NCI-H146 (cell line): ENCODE measurements at regions not wholly inside any gene's neighbourhood (a gene's known extent, or its start where the extent isn't known, plus 50 kb on each side); places are given as distances from the start of the nearest gene placed in this dataset.
A peak's percentile ranks its signal among the peaks of the same experiment; 100 is the strongest.

Experiments
- DNase-seq: peaks from one replicate; lab custom pipeline; 2025; lab: John Stamatoyannopoulos, UW

DNA sequence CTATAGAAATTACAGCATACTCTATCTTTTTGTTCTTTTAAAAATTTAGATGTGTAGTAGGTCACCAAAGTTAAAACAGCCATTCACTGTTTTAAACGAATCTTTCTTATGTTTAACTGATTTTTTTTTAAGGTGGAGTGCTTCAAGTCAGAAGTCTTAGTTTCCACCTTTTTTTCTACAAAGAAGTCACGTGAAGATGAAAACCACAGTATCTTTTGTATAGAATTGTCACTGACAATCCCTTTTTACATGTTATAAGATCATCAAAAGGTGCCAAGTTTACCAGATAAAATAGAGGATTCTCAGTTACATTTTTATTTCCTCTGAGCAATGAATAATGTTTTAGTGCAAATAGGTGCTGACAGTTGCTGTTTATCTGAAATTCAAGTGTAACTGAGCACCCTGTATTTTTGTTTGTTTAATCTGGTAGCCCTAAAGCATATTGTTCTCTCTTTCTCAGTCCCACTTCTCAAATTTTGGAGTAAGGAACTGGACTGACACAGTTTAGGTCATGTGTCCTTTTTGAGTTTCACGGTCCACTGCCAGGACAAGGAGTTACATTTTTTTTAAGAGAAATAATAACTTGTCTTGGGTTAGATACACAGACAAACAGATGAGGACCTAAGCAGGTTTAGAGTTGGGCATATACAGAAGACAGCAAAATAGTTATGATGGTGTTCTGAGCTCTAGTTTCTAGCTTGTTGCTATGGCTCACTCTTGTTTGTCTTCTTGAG, 233.2 kb upstream of the MBL2 start:
- no peak for DNase-seq

DNA sequence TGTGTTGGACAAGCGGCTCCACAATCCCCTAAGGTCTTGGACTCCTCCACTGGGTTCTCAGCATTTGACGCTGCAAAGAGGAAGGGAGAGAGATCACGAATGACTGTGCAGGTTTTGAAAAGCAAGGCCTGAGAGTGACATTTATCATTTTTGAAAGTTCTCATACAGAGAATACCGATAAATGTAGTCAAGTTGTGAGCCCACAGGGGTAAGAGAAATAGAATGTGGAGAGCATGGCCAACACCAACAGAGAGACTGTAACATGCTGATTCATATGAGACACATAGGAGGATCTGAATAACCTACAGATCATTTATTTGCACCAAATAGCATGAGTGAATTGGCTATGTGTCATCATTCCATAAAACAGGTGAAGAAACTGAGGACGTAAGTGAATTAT, 230.5 kb upstream of the MBL2 start:
- DNase-seq: no peak

DNA sequence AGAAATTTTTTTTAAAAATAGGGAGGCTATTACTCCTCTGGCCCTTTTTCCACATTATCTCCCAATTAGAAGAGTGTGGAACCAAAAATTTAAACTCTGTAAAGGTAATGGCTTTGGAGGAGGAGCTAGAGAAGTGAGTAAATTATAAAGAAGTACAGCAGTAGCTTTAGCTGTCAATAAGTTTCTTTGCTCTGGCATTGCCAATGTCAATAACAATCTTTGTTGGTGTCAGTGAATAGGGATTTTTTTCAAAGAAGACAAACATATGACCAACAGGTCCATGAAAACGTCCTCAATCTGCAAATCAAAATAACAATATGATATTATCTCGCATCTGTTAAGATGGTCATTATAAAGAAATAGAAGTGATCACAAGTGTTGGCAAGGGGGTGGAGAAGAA, 227.1 kb upstream of the MBL2 start:
- DNase-seq: no peak

DNA sequence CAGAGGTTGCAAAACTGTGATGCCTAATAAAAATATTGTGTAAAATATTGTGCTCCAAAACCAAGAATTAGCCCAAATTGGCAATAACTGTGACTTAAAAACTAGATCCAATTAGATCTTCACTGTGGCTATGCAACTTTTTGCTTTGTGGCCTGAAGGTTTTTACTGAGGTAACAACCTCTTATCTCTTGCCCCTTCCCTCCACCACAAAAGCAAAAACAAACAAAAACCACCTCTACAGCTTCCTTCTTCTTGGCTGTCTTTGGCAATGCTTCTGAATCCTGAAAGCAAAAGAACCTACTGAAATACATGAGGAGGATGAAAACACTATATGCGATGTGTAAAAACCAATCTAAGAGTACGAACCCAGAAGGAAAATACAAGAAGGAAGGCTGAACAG, 226.7 kb upstream of the MBL2 start:
- no peak for DNase-seq

DNA sequence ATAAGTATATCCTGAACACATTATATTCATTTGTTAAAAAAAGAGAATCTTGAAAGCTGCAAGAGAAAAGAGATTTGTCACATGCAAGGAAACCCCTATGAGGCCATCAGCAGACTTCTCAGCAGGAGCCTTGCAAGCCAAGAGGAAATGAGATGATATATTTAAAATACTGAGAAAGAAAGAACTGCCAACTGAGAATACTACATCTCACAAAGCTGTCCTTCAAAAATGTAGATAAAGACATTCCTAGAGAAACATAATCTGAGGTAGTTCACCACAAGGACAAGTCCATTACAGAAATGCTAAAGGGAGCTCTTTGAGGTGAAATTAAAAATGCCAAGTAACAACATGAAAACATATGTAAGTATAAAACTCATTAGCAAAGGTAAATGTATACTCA, 224.4 kb upstream of the MBL2 start:
- DNase-seq: no peak

DNA sequence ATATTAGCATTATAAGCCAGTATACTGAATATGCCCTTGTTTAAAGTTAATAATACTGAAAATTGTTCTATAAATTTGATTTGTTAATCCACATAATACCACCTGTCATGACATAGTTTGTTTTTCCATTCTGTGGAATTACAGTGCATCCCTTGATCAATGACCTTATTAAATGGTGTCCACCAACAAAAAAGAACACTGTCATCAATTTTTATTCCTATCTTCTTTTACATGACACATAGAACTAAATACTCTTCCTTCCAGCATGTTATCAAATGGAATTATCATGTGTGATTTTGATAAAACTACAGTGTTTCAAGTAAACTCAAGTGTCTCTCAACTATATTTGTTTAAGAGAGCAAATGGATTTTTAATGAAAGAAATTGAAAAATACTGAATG, 221.8 kb upstream of the MBL2 start:
- no peak for DNase-seq

DNA sequence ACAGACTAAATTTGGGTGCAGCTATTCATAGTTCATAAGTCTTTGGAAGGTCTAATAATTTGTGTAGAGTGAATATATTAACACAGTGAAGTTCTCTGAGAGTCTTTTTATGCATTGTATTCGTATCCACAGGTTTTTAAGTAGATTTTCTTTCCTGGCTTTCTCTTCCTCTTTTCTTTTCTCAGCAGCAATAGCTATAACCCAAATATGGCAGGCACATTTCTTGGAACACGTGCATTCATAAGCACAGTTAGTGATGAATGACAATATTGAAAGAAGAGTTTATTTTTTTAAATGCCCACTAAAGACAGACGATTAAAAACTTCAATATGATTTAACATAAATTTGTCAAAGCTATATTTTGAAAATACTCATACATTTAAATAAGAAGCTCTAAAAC, 220.5 kb upstream of the MBL2 start:
- no peak for DNase-seq

DNA sequence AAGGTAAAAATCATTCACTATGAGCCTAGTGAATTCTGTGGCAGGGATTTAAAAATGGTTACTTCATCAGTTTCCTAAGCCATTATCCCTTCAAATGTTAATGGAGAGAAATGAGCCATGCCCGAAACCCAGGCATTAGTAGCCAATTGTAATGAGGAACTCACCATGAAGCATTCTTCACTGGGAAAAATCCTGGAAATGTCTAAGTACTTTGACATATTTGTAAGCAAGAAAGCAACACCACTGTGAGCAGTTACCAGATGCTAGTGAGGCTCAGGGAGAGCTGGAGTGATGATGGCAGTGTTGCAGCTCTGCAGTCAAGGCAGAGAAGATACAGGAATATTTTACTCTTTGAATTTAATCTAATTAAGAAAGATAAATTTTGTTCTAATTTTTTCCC, 220.0 kb upstream of the MBL2 start:
- DNase-seq: no peak

DNA sequence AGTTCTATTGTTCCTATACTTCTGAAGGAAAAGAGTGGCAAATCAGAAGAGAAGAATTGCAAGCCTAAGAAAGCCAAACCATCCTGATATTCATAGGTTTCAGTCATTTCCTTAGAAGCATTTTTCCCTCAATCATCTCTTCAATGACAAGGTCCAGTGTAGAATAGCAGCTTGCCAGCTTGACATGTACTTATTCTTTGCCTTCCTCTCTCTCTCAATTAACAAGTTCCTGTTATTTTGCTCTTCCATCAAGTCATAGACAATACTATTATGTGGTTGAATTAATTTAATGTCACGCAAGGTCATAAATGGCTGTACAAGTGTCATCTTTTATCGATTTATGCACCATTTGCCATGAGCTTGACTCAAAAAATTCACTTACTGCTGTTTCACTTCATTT, 216.3 kb upstream of the MBL2 start:
- DNase-seq: no peak

DNA sequence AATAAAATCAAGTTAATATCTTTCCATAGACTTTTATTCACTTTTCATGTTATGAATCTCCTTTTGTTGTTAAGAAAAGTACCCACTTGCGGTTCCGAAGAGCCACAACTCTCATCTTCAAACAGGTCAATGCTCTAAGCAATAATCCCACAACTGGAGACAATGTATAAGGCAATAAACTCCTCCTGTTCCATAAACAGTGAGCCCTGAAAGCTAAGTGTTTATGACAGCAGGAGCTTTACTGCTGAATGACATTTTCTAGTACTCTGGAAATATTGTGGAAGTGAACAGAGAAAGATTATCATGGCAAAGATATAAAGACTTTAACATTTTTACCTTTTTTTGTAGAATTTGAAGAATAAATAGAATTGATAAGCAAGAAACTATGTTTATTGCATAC, 213.5 kb upstream of the MBL2 start:
- no peak for DNase-seq

DNA sequence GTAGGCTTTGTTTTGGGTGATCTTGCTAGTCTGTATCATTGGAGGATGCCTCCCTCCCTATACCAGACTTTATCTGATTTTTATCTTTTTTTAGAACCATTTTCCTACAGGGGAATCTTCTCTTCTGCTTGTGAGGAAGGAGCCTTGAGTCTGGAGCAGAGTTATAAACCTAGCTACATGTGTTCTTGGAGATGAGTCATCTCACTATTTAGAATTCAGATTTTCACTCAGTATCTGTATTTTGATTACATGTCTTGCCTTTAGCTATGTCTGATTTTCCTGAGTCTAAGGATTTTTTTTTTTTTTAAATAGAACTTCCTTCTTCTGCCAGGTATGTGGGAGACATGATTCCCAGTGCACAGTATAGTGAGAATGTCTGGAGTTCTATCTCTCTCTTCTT, 211.6 kb upstream of the MBL2 start:
- DNase-seq: no peak

DNA sequence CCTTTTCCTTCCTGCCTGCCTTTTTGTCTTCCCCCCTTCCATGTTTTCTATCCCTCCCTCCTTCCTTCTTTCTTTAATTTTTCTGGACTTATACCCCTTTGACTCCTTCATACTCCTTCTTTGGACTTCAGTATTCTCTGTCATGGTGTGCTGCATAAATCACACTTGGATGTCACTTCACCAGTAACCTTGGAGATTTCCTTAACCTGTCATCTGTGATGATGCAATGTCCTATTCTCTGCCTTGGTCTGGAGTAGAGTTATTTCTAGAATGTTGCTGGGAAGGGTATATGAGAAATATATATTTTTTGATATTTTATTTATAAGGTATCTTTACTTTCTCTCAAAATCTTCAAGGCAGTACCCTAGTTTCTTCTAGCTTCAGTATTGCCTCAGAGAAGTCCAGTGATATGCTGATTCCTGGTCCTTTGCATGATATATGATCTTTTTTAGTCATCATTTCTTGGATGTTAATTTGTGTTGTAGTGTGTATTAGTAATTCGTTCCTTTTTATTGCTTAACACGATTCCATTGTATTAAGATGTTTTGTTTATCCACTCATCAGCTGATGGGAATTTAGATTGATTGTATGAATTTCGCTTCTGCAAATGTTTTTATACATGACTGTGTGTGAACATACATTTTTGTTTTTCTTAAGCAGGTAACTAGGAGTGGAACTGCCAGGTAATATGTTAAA, 206.9 kb upstream of the MBL2 start:
- DNase-seq: no peak

DNA sequence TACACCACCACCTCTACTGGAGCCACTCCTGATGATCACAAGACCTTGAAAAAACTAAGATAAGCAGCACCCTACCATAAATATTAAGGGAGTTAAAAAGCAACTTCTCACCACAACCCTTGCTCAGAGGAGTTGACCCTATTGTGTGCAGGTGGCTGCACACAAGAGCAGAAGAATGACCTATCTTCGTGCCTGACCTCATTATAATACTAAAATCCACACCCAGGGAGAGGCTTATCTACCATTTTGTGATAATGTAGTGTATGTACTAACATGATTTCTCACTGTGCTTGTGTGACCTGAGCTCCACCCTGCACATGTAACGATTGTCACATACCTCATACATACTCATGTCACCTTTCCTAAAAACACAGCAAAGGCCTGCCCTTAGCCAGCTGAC, 205.0 kb upstream of the MBL2 start:
- DNase-seq: no peak

DNA sequence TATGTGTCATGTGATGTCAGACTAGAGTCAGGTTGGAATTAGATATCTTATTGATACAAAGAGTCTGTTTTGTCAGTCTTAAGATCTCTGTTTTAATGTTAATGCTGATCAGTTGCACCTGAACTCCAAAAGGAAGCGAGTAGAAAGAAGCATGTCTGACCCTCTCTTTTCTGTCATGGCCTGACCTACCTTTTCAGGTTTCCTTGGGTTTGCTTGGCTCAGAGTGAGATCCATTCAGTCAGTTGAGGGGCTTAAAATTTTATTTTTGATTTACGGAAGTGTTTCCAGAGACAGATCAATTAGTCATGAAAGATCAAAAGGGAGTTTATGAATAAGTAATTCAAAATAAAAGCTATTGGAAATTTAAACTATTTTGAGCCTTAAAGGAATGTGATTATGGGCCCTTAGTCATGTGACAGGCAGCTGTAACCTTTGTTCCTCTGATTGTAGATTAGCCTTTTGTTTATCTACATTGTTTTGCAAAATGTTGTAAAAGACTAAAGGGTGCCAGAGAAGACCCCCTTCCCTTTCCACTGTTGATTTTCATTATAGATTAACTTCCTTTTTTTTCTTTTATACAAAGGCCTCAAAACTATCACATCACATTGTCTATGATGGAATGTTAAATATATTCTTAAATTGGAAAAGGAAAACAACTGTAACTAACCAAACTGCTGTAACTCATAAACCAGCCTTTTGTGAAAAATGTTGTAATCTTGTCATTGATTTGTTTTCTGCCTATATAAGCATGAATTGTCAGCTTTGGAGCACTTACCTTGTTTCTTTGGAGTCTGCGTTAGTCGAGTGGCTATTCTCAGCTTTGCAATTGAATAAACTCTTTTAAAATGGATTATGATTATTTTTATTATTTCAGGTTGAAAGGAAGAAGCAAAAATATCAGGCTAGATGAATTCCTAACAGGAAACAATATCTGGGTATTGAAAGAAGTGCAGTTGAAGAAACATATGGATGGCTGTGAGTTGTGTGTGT, 195.5 kb upstream of the MBL2 start:
- no peak for DNase-seq

DNA sequence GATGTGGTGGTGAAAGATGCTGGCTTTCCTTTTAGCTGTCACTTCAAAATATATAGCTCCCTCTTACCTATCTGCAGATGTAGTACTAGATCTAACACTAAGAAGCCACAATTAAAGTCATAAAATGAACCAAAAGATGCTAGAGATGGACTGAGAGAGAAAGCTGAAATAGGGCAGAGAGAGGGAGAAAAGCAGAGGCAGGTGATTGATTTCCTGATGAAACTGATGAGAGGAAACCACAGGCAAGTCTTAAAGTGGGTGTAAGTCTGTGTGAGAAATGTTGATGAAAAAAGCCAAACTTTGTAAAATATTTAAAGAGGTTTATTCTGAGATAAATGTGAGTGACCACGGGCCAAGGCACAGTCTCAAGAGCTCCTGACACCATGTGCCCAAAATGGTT, 194.3 kb upstream of the MBL2 start:
- no peak for DNase-seq

DNA sequence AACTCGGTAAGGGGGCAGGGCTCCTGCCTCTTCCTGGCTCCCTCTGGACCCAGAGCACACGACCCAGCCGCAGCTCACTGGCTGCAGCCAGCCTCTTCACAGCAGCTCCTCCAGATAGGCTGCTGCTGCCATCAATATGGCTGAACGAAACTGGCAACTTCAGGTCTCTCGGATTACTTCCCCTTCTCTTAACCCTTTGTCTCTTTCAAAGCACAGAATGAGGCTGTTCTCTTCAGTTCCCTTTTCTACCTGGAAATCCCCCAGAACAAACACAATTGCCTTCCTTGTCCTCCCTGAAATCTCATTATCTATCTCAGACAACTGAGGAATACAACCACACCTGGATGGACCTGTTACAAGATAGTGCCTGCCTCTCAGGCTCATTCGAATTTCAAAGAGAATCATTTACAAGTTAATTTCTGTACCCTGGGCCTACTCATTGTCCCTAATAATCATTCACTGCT, 193.4 kb upstream of the MBL2 start:
- DNase-seq: peak; percentile 10

DNA sequence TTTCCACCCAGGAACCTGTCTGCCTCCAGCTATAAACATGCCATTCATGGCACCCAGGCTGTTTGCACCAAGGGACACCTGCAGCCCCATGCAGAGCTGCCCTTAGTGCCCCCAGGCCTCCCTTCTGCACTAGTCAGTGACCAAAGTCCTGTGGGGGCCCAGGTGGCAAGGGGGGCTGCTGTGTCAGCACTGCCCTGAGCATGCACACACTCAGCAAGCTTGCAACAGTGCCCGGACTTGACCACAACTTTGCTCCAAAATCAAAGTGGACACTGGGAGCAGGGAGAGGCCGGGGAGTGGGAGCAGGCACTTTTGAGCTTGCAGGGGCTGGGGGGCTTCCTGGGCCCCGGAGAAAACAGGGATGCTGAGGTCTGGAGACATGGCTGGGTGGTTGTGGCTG, 192.9 kb upstream of the MBL2 start:
- peak; percentile 17 for DNase-seq

DNA sequence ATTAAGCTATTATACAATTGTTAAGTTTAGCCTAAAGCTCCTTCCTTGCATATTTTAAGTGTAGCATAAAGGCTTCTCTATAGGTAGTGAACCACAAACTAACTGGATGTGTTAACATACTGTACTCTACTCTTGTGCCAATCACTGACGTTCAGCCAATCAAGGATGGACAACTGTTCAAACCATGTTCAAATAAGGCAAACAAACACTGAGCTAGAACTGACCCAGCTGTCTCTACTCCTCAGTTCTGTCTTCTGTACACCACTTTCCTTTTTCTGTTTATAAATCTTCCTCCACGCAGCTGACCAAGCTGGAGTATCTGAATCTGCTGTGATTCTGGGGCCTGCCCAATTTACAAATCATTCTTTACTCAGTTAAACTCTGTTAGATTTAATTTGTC, 188.7 kb upstream of the MBL2 start:
- DNase-seq: peak; percentile 23

DNA sequence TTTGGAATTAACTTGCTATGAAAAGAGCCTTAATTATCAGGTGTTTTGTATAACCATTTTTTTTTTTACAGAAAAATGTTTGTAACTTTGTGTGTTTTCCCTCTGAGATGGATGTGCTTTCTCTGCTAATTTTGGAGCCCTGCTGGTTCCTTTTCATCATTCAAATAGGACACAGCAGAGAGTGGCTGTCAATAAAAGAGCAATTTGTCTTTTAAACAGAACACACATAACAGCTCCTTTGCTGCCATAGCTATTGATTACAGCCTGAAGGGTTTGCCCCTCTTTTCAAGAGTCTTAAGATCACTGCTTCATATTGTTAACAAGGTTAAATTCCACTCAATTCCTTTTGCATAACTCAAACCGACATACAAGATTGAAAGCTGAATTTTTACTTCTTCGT, 187.2 kb upstream of the MBL2 start:
- DNase-seq: peak; percentile 80

DNA sequence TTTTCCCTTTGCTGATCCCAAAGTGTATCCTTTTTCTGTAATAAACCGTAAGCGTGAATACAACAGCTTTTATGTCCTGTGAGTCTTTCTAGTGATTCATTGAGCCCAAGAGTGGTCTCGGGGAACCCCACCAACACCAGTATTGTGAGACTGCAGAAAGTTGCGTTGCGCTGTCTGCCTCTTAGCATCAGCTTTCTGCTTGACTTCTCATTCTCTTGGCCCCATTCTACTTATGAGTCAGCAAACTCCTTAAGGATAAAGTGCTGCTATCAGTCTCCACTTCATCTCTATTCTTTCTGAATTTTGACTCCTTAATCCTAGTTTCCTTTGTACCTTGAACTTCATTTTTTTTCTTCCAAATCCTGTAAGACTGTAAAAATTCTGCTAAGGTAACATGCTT, 184.3 kb upstream of the MBL2 start:
- no peak for DNase-seq

DNA sequence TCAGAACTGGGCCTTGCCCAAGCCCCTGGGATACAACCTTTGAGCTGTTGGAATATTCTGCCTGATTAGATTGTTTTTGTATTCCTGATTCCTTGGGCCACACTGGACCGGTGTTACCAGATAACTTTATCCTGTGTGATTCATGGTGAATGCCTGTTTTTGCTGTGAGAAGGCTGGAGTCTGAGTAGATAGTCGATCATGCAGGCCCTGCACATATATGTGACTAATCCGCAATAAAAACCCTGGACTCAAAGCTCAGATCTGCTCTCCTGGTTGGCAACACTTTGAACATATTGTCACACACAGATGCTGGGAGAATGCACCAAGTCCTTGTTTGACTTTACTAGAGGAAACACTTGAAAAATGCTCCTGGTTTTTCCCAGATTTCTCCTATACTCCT, 183.9 kb upstream of the MBL2 start:
- DNase-seq: no peak

DNA sequence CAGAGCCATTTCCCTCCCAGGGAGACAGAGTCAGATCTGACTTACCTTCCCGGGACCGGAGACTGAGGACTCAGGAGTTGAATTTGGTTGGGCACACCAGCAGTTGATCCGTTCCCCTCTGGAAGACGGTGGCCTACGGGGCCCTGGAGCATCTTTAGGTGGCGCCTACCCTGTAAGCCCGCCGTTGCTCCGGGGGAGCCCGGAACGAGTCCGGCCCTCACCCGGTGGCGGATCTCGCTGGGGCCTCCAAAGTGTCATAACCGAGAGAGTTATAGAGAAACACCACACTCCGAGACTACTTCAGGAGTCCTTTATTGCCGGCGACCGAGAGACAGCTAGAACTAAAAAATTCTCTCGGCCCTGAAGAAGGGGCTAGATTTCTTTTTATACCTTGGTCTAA, 182.8 kb upstream of the MBL2 start:
- DNase-seq: no peak

DNA sequence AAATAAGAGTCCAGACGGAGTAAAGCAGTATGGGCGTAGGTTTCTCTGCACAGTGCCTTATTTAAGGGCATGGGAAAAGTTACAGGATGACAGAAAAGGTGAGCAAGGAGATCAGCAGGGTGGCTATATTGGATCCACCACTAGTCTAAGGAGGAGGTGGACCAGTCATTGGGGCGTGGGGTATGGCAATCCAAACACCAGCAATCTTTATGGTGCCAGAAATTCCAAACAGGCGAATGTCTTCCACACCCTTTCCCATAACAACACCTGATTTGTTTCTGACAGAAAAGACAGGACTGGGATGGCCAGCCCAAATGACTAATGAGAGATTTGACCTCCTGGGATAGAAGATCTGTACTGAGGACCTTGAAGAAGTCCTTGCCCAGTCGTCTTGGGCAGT, 181.8 kb upstream of the MBL2 start:
- DNase-seq: no peak
